ENCODE measurements at regions not wholly inside any gene's neighbourhood (a gene's known extent, or its start where the extent isn't known, plus 50 kb on each side); places are given as distances from the start of the nearest gene placed in this dataset.

GRCh38 chr2:167592441-167592840, 655.0 kb downstream of the STK39 start:
- no peak for TF ChIP-seq POLR2AphosphoS5 (IDR thresholded peaks at IDR 0.05; ENCODE audit: borderline replicate concordance, low read depth, low read length)
- TF ChIP-seq EZH2 (IDR thresholded peaks at IDR 0.05) = no peak
